ENCODE measurements at regions not wholly inside any gene's neighbourhood (a gene's known extent, or its start where the extent isn't known, plus 50 kb on each side); places are given as distances from the start of the nearest gene placed in this dataset.

GRCh38 chrX:20715176-20715575 is 448.5 kb upstream of the RPS6KA3 start:
- no TSS peak for BruUV-seq (replicated peaks)
- intact Hi-C loops (cut with micrococcal nuclease; ENCODE audit: unreplicated experiment): no loop called here
- ChIA-PET POLR2A (no interaction called here), CTCF (no interaction called here)
- H3K27me3 Mint-ChIP-seq (ENCODE audit: insufficient read depth, unreplicated experiment): no peaks in the 10 kb centered on the region
- no peaks in the 10 kb centered on the region for H3K4me1 Mint-ChIP-seq (ENCODE audit: low read depth, unreplicated experiment)
- H3K4me3 Mint-ChIP-seq (ENCODE audit: unreplicated experiment): no peak overlapping the region
- Histone ChIP-seq H3K27me3 (replicated peaks; ENCODE audit: control insufficient read depth, insufficient read depth, low read length) (no peaks in the 10 kb centered on the region), H3K36me3 (ENCODE audit: control insufficient read depth, insufficient read depth, low read length) (no peaks in the 10 kb centered on the region), H3K4me1 (no peaks in the 10 kb centered on the region), H3K4me3 (ENCODE audit: low read depth, low read length) (no peak overlapping the region), H3K9me3 (no peaks in the 10 kb centered on the region)
- no peaks in the 10 kb centered on the region for H3K9me3 Mint-ChIP-seq (ENCODE audit: unreplicated experiment)
- no peaks in the 10 kb centered on the region for H3K36me3 Mint-ChIP-seq (ENCODE audit: insufficient read depth, unreplicated experiment)
- DNase-seq: no peak
- no peak overlapping the region for H3K27ac Mint-ChIP-seq (ENCODE audit: unreplicated experiment)
- no peak for TF ChIP-seq CTCF (IDR thresholded peaks at IDR 0.05; ENCODE audit: insufficient read depth in 1 of 2, low read depth in 1 of 2, low read length in 1 of 2, severe bottlenecking in 1 of 2, unreplicated experiment in 1 of 2)

GRCh38 chrX:20712811-20713210 is 446.1 kb upstream of the RPS6KA3 start:
- Mint-ChIP-seq H3K9me3 (ENCODE audit: unreplicated experiment) (no peaks in the 10 kb centered on the region), H3K4me1 (ENCODE audit: low read depth, unreplicated experiment) (no peaks in the 10 kb centered on the region), H3K4me3 (ENCODE audit: unreplicated experiment) (no peak overlapping the region), H3K27me3 (ENCODE audit: insufficient read depth, unreplicated experiment) (no peaks in the 10 kb centered on the region), H3K27ac (ENCODE audit: unreplicated experiment) (no peak overlapping the region), H3K36me3 (ENCODE audit: insufficient read depth, unreplicated experiment) (no peaks in the 10 kb centered on the region)
- Histone ChIP-seq H3K27me3 (replicated peaks; ENCODE audit: control insufficient read depth, insufficient read depth, low read length) (no peaks in the 10 kb centered on the region), H3K36me3 (ENCODE audit: control insufficient read depth, insufficient read depth, low read length) (no peaks in the 10 kb centered on the region), H3K9me3 (no peaks in the 10 kb centered on the region), H3K4me3 (ENCODE audit: low read depth, low read length) (no peak overlapping the region), H3K4me1 (no peaks in the 10 kb centered on the region)
- intact Hi-C loops (cut with micrococcal nuclease; ENCODE audit: unreplicated experiment): no loop called here
- ChIA-PET CTCF (no interaction called here), POLR2A (no interaction called here)
- no peak for DNase-seq
- TF ChIP-seq CTCF (IDR thresholded peaks at IDR 0.05; ENCODE audit: insufficient read depth in 1 of 2, low read depth in 1 of 2, low read length in 1 of 2, severe bottlenecking in 1 of 2, unreplicated experiment in 1 of 2): no peak
- BruUV-seq (replicated peaks): no TSS peak

GRCh38 chrX:20711366-20711765 is 444.7 kb upstream of the RPS6KA3 start:
- BruUV-seq (replicated peaks): no TSS peak
- no peaks in the 10 kb centered on the region for H3K4me1 Mint-ChIP-seq (ENCODE audit: low read depth, unreplicated experiment)
- no peaks in the 10 kb centered on the region for H3K36me3 Mint-ChIP-seq (ENCODE audit: insufficient read depth, unreplicated experiment)
- intact Hi-C loops (cut with micrococcal nuclease; ENCODE audit: unreplicated experiment): no loop called here
- no peaks in the 10 kb centered on the region for H3K9me3 Mint-ChIP-seq (ENCODE audit: unreplicated experiment)
- TF ChIP-seq CTCF (IDR thresholded peaks at IDR 0.05; ENCODE audit: insufficient read depth in 1 of 2, low read depth in 1 of 2, low read length in 1 of 2, severe bottlenecking in 1 of 2, unreplicated experiment in 1 of 2): no peak
- ChIA-PET POLR2A (no interaction called here), CTCF (no interaction called here)
- no peak for DNase-seq
- no peaks in the 10 kb centered on the region for H3K4me1 ChIP-seq
- no peak overlapping the region for H3K4me3 Mint-ChIP-seq (ENCODE audit: unreplicated experiment)
- no peaks in the 10 kb centered on the region for H3K27me3 Mint-ChIP-seq (ENCODE audit: insufficient read depth, unreplicated experiment)
- H3K4me3 ChIP-seq (ENCODE audit: low read depth, low read length): no peak overlapping the region
- H3K27me3 ChIP-seq (replicated peaks; ENCODE audit: control insufficient read depth, insufficient read depth, low read length): no peaks in the 10 kb centered on the region
- no peaks in the 10 kb centered on the region for H3K9me3 ChIP-seq
- no peaks in the 10 kb centered on the region for H3K36me3 ChIP-seq (ENCODE audit: control insufficient read depth, insufficient read depth, low read length)
- H3K27ac Mint-ChIP-seq (ENCODE audit: unreplicated experiment): no peak overlapping the region
